HepG2 (cell line): ENCODE measurements at regions not wholly inside any gene's neighbourhood (a gene's known extent, or its start where the extent isn't known, plus 50 kb on each side); places are given as distances from the start of the nearest gene placed in this dataset.

ENCODE experiments used
- NAIF1 ChIP-seq: sonication (generic); formaldehyde crosslinking; IDR thresholded peaks from 2 replicates; pipeline ENCODE4 v1.5.0; 2020; ENCODE audit warnings: mild to moderate bottlenecking, missing genetic modification reagents, borderline replicate concordance
- NONO ChIP-seq, 2 experiments: fragments of 450-650 bp in 1 of 2; sonication (generic) in 1 of 2; formaldehyde crosslinking in 1 of 2; IDR thresholded peaks in 1 of 2; conservative IDR thresholded peaks in 1 of 2; 2 replicates each; pipeline versions ENCODE4 v1.6.1 to v1.8.0; 2017 to 2022; ENCODE audit warnings: mild to moderate bottlenecking in 1 of 2, missing genetic modification reagents in 1 of 2, moderate library complexity in 1 of 2
- PHF21A ChIP-seq: sonication (generic); formaldehyde crosslinking; IDR thresholded peaks from 2 replicates; pipeline ENCODE4 v1.5.0; 2020; ENCODE audit warnings: mild to moderate bottlenecking, missing genetic modification reagents
- PITX1 ChIP-seq: sonication (generic); formaldehyde crosslinking; IDR thresholded peaks from 2 replicates; pipeline ENCODE4 v1.5.1; 2020; ENCODE audit warnings: mild to moderate bottlenecking, missing genetic modification reagents
- POGZ ChIP-seq: sonication (generic); formaldehyde crosslinking; IDR thresholded peaks from 2 replicates; pipeline ENCODE4 v1.4.0; 2020; ENCODE audit warnings: mild to moderate bottlenecking, missing genetic modification reagents
- RFX5 ChIP-seq: IDR thresholded peaks from 2 replicates; pipeline ENCODE4 v1.6.1; 2011; ENCODE audit warnings: low read depth, low read length, improper control_type of control experiment
- U2AF2 ChIP-seq: fragments of 200-400 bp; formaldehyde crosslinking; IDR thresholded peaks from 2 replicates; pipeline ENCODE4 v1.6.1; 2017; ENCODE audit warnings: low read depth, mild to moderate bottlenecking, low read length
- ZBTB38 ChIP-seq: sonication (generic); formaldehyde crosslinking; IDR thresholded peaks from 2 replicates; pipeline ENCODE4 v1.5.1; 2020; ENCODE audit warnings: mild to moderate bottlenecking, missing genetic modification reagents
- ZNF264 ChIP-seq: sonication (generic); formaldehyde crosslinking; IDR thresholded peaks from 2 replicates; pipeline ENCODE4 v1.4.0; 2020; ENCODE audit warnings: missing genetic modification reagents
- ZNF720 ChIP-seq: sonication (generic); formaldehyde crosslinking; IDR thresholded peaks from 2 replicates; pipeline ENCODE4 v1.4.0; 2020; ENCODE audit warnings: missing genetic modification reagents
- ZNF839 ChIP-seq: sonication (generic); formaldehyde crosslinking; IDR thresholded peaks from 2 replicates; pipeline ENCODE4 v1.4.0; 2020; ENCODE audit warnings: missing genetic modification reagents, mild to moderate bottlenecking, borderline replicate concordance
- ZSCAN21 ChIP-seq: sonication (generic); formaldehyde crosslinking; IDR thresholded peaks from 2 replicates; pipeline ENCODE4 v1.8.0; 2022; ENCODE audit warnings: mild to moderate bottlenecking, missing genetic modification reagents, moderate library complexity, borderline replicate concordance
- TF ChIP-seq, protein P1 (sequence below): IDR thresholded peaks from 2 replicates; pipeline ENCODE4 v1.6.1; 2016; ENCODE audit warnings: missing compliant biosample characterization, missing genetic modification reagents, borderline replicate concordance
- TF ChIP-seq, protein P2 (sequence below): IDR thresholded peaks from 2 replicates; pipeline ENCODE4 v1.6.1; 2016; ENCODE audit warnings: missing compliant biosample characterization, missing genetic modification reagents, borderline replicate concordance
- TF ChIP-seq, protein P3 (sequence below): sonication (generic); formaldehyde crosslinking; IDR thresholded peaks from 2 replicates; pipeline ENCODE4 v1.5.0; 2020; ENCODE audit warnings: mild to moderate bottlenecking, missing genetic modification reagents
- TF ChIP-seq, protein P4 (sequence below): sonication (generic); formaldehyde crosslinking; IDR thresholded peaks from 2 replicates; pipeline ENCODE4 v1.4.0; 2020; ENCODE audit warnings: low read depth, mild to moderate bottlenecking, missing genetic modification reagents
- TF ChIP-seq, protein P5 (sequence below): IDR thresholded peaks from 2 replicates; pipeline ENCODE4 v1.6.1; 2012; ENCODE audit warnings: inconsistent platforms
- TF ChIP-seq, protein P6 (sequence below), 2 experiments: fragments of 450-650 bp in 1 of 2; sonication (generic) in 1 of 2; formaldehyde crosslinking; IDR thresholded peaks; 2 replicates each; pipeline versions ENCODE4 v1.5.0 to v1.8.0; 2020 to 2022; ENCODE audit warnings: mild to moderate bottlenecking in 1 of 2, missing genetic modification reagents in 1 of 2
- TF ChIP-seq, protein P7 (sequence below): IDR thresholded peaks from 2 replicates; pipeline ENCODE4 v1.6.1; 2016

DNA sequence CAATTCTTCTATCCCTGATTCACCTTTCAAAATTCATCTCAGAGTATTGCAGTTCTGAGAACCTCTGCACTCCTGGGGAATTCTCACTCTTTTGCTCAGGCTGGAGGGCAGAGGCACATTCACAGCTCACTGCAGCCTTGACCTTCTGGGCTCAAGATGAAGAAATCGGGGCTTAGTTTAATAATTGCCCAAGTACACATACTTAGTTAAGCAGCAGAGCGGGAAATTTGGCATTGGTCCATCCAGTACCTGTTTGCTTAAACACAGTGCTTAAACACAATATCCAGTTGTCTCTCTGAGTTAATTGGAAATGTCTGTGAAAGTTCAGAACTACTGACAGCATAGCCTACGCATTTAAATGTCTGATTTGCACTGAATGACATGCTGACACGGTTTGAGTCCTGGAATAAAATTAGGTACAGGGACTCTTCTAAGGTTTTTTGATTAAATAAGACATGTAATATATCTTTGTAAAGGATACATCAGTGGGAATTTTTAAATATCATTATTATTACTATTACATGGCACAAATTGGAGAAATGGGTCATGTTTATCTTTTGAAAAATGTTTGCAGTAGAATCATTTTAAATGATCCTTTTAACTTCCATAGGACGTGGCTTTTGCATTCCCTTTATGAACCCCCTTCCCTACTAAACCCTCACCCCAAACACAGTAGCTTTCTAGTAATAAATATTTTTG is 337.4 kb downstream of the SRGAP2C start (continued):
- TF ChIP-seq RFX5, result no peak
- TF ChIP-seq, protein P1, sequence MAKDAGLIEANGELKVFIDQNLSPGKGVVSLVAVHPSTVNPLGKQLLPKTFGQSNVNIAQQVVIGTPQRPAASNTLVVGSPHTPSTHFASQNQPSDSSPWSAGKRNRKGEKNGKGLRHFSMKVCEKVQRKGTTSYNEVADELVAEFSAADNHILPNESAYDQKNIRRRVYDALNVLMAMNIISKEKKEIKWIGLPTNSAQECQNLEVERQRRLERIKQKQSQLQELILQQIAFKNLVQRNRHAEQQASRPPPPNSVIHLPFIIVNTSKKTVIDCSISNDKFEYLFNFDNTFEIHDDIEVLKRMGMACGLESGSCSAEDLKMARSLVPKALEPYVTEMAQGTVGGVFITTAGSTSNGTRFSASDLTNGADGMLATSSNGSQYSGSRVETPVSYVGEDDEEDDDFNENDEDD (CRISPR knock-in tag), result peak; percentile 58; the same call in 1 of the 2 replicates
- peak; percentile 94 for TF ChIP-seq PITX1 (CRISPR knock-in tag)
- no peak for TF ChIP-seq ZNF720 (CRISPR knock-in tag)
- no peak for TF ChIP-seq ZNF839 (CRISPR knock-in tag)
- TF ChIP-seq, protein P2, sequence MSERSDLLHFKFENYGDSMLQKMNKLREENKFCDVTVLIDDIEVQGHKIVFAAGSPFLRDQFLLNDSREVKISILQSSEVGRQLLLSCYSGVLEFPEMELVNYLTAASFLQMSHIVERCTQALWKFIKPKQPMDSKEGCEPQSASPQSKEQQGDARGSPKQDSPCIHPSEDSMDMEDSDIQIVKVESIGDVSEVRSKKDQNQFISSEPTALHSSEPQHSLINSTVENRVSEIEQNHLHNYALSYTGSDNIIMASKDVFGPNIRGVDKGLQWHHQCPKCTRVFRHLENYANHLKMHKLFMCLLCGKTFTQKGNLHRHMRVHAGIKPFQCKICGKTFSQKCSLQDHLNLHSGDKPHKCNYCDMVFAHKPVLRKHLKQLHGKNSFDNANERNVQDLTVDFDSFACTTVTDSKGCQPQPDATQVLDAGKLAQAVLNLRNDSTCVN (CRISPR knock-in tag), result 0 out of 2 replicates have a peak, but pooled peaks have one; percentile 22
- no peak for TF ChIP-seq ZBTB38 (CRISPR knock-in tag)
- peak; percentile 64; the same call in 1 of the 2 replicates for TF ChIP-seq ZNF264 (CRISPR knock-in tag)
- TF ChIP-seq ZSCAN21 (CRISPR knock-in tag), result peak; percentile 91
- TF ChIP-seq U2AF2, result no peak
- TF ChIP-seq POGZ, result peak; percentile 87
- no peak for TF ChIP-seq NAIF1 (CRISPR knock-in tag)
- TF ChIP-seq, protein P3, sequence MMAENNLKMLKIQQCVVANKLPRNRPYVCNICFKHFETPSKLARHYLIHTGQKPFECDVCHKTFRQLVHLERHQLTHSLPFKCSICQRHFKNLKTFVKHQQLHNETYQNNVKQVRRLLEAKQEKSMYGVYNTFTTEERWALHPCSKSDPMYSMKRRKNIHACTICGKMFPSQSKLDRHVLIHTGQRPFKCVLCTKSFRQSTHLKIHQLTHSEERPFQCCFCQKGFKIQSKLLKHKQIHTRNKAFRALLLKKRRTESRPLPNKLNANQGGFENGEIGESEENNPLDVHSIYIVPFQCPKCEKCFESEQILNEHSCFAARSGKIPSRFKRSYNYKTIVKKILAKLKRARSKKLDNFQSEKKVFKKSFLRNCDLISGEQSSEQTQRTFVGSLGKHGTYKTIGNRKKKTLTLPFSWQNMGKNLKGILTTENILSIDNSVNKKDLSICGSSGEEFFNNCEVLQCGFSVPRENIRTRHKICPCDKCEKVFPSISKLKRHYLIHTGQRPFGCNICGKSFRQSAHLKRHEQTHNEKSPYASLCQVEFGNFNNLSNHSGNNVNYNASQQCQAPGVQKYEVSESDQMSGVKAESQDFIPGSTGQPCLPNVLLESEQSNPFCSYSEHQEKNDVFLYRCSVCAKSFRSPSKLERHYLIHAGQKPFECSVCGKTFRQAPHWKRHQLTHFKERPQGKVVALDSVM, result no peak
- TF ChIP-seq, protein P4, sequence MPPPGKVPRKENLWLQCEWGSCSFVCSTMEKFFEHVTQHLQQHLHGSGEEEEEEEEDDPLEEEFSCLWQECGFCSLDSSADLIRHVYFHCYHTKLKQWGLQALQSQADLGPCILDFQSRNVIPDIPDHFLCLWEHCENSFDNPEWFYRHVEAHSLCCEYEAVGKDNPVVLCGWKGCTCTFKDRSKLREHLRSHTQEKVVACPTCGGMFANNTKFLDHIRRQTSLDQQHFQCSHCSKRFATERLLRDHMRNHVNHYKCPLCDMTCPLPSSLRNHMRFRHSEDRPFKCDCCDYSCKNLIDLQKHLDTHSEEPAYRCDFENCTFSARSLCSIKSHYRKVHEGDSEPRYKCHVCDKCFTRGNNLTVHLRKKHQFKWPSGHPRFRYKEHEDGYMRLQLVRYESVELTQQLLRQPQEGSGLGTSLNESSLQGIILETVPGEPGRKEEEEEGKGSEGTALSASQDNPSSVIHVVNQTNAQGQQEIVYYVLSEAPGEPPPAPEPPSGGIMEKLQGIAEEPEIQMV (CRISPR knock-in tag), result no peak
- TF ChIP-seq, protein P5, sequence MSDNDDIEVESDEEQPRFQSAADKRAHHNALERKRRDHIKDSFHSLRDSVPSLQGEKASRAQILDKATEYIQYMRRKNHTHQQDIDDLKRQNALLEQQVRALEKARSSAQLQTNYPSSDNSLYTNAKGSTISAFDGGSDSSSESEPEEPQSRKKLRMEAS, result no peak
- TF ChIP-seq, protein P6, sequence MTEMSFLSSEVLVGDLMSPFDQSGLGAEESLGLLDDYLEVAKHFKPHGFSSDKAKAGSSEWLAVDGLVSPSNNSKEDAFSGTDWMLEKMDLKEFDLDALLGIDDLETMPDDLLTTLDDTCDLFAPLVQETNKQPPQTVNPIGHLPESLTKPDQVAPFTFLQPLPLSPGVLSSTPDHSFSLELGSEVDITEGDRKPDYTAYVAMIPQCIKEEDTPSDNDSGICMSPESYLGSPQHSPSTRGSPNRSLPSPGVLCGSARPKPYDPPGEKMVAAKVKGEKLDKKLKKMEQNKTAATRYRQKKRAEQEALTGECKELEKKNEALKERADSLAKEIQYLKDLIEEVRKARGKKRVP (CRISPR knock-in tag; IDR thresholded peaks at IDR 0.05), result peak in 1 of 2 experiments; percentile 69; a peak in 2 of 4 replicates
- no peak for TF ChIP-seq NONO (IDR thresholded peaks at IDR 0.05)
- peak; percentile 54; the same call in 1 of the 2 replicates for TF ChIP-seq NONO (CRISPR knock-in tag; conservative IDR thresholded peaks at IDR 0.05)
- TF ChIP-seq PHF21A (CRISPR knock-in tag), result peak; percentile 93
- TF ChIP-seq, protein P7, sequence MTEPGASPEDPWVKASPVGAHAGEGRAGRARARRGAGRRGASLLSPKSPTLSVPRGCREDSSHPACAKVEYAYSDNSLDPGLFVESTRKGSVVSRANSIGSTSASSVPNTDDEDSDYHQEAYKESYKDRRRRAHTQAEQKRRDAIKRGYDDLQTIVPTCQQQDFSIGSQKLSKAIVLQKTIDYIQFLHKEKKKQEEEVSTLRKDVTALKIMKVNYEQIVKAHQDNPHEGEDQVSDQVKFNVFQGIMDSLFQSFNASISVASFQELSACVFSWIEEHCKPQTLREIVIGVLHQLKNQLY, result peak; percentile 61; the same call in 1 of the 2 replicates
